Spleen (tissue), 11 donors: ENCODE measurements at regions not wholly inside any gene's neighbourhood (a gene's known extent, or its start where the extent isn't known, plus 50 kb on each side); places are given as distances from the start of the nearest gene placed in this dataset.

Experiments used
- DNase-seq: peaks from one replicate; pipeline ENCODE4 v3.0.0-alpha.2; 2020
- H3K27ac ChIP-seq, 8 donors: fragments of 200-600 bp; sonication (generic) in 7 of 8; 1 replicate in 4 of 8; 2 replicates in 4 of 8; pipeline versions ENCODE4 v1.5.0 to v1.8.0; 2016 to 2021; ENCODE audit warnings: inconsistent platforms in 4 of 8, mild to moderate bottlenecking in 4 of 8, moderate library complexity in 1 of 8
- H3K27me3 ChIP-seq, 7 donors: fragments of 200-600 bp; sonication (generic) in 6 of 7; replicated peaks in 1 of 7; 1 replicate in 4 of 7; 2 replicates in 3 of 7; pipeline versions ENCODE4 v1.5.0 to v1.8.0; 2016 to 2021; ENCODE audit warnings: inconsistent platforms in 3 of 7, mild to moderate bottlenecking in 1 of 7
- H3K36me3 ChIP-seq, 6 donors: fragments of 200-600 bp; sonication (generic) in 5 of 6; 1 replicate in 4 of 6; 2 replicates in 2 of 6; pipeline versions ENCODE4 v1.5.0 to v1.8.0; 2016 to 2021; ENCODE audit warnings: inconsistent platforms in 2 of 6
- H3K4me1 ChIP-seq, 6 donors: fragments of 200-600 bp; sonication (generic) in 5 of 6; 1 replicate in 3 of 6; 2 replicates in 3 of 6; pipeline versions ENCODE4 v1.5.0 to v1.8.0; 2016 to 2021; ENCODE audit warnings: inconsistent platforms in 3 of 6
- H3K4me3 ChIP-seq, 8 donors: fragments of 200-600 bp; sonication (generic) in 7 of 8; 1 replicate in 4 of 8; 2 replicates in 4 of 8; pipeline versions ENCODE4 v1.5.0 to v1.8.0; 2016 to 2021; ENCODE audit warnings: inconsistent platforms in 4 of 8, mild to moderate bottlenecking in 4 of 8, moderate library complexity in 2 of 8
- H3K9me3 ChIP-seq, 8 donors: fragments of 200-600 bp; sonication (generic) in 7 of 8; 1 replicate in 4 of 8; 2 replicates in 4 of 8; pipeline versions ENCODE4 v1.5.0 to v1.8.0; 2016 to 2021; ENCODE audit warnings: inconsistent platforms in 4 of 8
- CTCF ChIP-seq, 11 experiments: fragments of 200-600 bp in 7 of 11; fragments of 450-650 bp in 4 of 11; sonication (generic) in 4 of 11; IDR thresholded peaks in 8 of 11; conservative IDR thresholded peaks in 3 of 11; 1 replicate in 7 of 11; 2 replicates in 4 of 11; pipeline versions ENCODE4 v1.4.0 to v1.8.0; 2016 to 2021; ENCODE audit warnings: antibody characterized with exemption in 11 of 11, inconsistent platforms in 4 of 11, mild to moderate bottlenecking in 1 of 11
- POLR2A ChIP-seq, 3 donors: fragments of 450-650 bp; IDR thresholded peaks; one replicate each; pipeline ENCODE4 v1.5.1; 2017; ENCODE audit warnings: antibody characterized with exemption in 3 of 3, mild to moderate bottlenecking in 1 of 3
- POLR2AphosphoS5 ChIP-seq, 3 donors: sonication (generic); formaldehyde crosslinking; IDR thresholded peaks; one replicate each; pipeline ENCODE4 v1.5.1; 2017; ENCODE audit warnings: antibody characterized with exemption in 3 of 3
- WGBS, 5 donors: extraction: QIAGEN DNeasy Blood & Tissue Kit in 3 of 5; methylation state at CpG; one replicate each; pipeline versions ENCODE4 v1.1.5 to v1.1.7; 2013 to 2018; 5-methylcytosine and 5-hydroxymethylcytosine counted together
- intact Hi-C: fragments of 100-400 bp; cut with DNase I; formaldehyde crosslinking; loops from one replicate; pipeline ENCODE4 v1.15.0; 2023; ENCODE audit warnings: low total_unique reads
- donor health status: healthy with polysubstance abuse.
- donor health status: DM: no; HTN: no; CAD: no; lungs with moderate emphysema.
- donor health status: DM: no; HTN: no; CAD: no.
- donor health status: Bipolar disorder and iron deficiency.
- donor health status: healthy.
- donor health status: DM: no; HTN: no; CAD: no.
- donor health status: DM: yes; HTN: yes; CAD: no.

- Histone ChIP-seq H3K4me1 (no peaks in the 10 kb centered on the region), H3K4me3 (no peak overlapping the region), H3K36me3 (no peaks in the 10 kb centered on the region), H3K9me3 (peaks cover 0 to 39% (median 17%) of the 10 kb centered on the region in 8 donors), H3K27ac (no peak overlapping the region), H3K27me3 (peaks cover 0 to 15% (median 0%) of the 10 kb centered on the region in 7 donors)
- DNase-seq, result no peak
- TF ChIP-seq POLR2AphosphoS5 (IDR thresholded peaks at IDR 0.05), result no peak
- no peak for TF ChIP-seq CTCF (IDR thresholded peaks at IDR 0.05 in 8 of 11, conservative IDR thresholded peaks at IDR 0.05 in 3 of 11)
- TF ChIP-seq POLR2A (IDR thresholded peaks at IDR 0.05), result no peak
- intact Hi-C loops, result no loop called here
- 75 to 90% (median 82%) methylated on average over 7 of the region's 7 CpGs for WGBS, 5 donors
These were observed 243.4 kb upstream of the KCNG1 start for GRCh38 chr20:51266353-51266752.

DNA sequence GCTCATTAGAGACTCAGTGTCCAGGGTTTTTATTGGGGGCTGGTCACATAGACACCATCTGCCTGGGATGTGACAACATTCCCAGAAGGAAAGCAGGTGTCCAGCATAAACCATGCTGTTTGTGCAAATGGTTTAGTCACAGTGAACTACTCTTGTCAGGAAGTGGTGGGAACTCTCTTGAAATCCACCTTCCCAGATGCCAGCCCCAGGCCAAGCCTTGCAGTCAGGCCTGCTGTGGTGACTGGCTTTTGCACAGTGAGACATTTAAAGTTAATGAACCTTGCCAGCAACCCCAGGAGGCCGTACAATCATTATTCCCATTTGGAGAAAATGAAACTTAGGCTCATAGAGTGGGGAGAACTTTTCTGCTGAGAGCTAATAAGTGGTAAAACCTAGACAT is 242.5 kb upstream of the KCNG1 start:
- intact Hi-C loops, result no loop called here
- no peaks in the 10 kb centered on the region for H3K36me3 ChIP-seq
- H3K4me3 ChIP-seq, result no peak overlapping the region
- peaks cover 0 to 8% (median 0%) of the 10 kb centered on the region in 7 donors for H3K27me3 ChIP-seq
- no peak overlapping the region for H3K27ac ChIP-seq
- DNase-seq, result no peak
- H3K9me3 ChIP-seq, result peaks cover 0 to 29% (median 14%) of the 10 kb centered on the region in 8 donors
- H3K4me1 ChIP-seq, result no peaks in the 10 kb centered on the region
- 69 to 83% (median 77%) methylated on average over 1 of the region's 1 CpG for WGBS, 5 donors
- TF ChIP-seq POLR2AphosphoS5 (IDR thresholded peaks at IDR 0.05) (no peak), CTCF (IDR thresholded peaks at IDR 0.05 in 8 of 11, conservative IDR thresholded peaks at IDR 0.05 in 3 of 11) (no peak), POLR2A (IDR thresholded peaks at IDR 0.05) (no peak)

DNA sequence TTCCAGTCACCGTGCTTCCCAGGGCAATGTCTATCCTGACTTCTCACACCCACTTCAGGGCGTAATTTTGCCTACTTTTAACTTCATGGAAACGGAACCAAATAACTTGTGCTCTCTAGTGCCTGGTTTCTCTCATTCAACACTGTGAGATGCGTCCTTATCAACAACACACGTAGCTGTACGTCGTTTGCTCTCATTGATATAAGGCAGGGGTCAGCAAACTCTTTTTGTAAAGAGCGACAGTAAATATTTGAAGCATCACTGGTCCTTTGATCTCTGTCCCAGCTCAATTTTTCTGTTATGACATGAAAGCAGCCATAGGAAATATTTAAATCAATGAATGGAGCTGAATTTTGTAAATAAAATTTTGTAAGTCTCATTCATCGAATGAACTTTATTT is 239.3 kb upstream of the KCNG1 start:
- intact Hi-C loops, result no loop called here
- Histone ChIP-seq H3K4me1 (no peaks in the 10 kb centered on the region), H3K4me3 (no peak overlapping the region), H3K9me3 (peaks cover 0 to 19% (median 13%) of the 10 kb centered on the region in 8 donors), H3K27ac (no peak overlapping the region), H3K36me3 (no peaks in the 10 kb centered on the region), H3K27me3 (peaks cover 0 to 11% (median 0%) of the 10 kb centered on the region in 7 donors)
- WGBS, 5 donors, result 73 to 86% (median 83%) methylated on average over 9 of the region's 9 CpGs
- DNase-seq, result no peak
- TF ChIP-seq POLR2AphosphoS5 (IDR thresholded peaks at IDR 0.05), result no peak

DNA sequence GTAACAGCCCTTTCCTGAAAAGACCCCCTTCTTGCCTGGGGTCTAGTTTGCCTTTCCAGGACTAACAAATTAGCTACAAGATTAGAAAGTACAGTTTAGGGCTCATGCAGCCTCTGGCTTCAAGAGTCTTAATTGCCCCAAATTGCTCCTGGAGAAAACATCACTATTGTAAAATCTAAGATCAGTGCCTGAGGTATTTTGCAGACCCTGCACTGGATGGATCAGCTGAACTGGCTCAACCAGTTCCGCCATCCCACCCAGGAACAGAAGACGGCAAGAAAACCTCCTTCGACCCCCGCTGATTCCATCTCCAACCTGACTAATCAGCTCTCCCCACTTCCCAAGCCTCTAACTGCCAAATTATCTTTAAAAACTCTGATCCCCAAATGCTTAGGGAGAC is 236.5 kb upstream of the KCNG1 start:
- no peak for TF ChIP-seq POLR2A (IDR thresholded peaks at IDR 0.05)
- no peak for TF ChIP-seq POLR2AphosphoS5 (IDR thresholded peaks at IDR 0.05)
- no peak for TF ChIP-seq CTCF (IDR thresholded peaks at IDR 0.05 in 8 of 11, conservative IDR thresholded peaks at IDR 0.05 in 3 of 11)
- intact Hi-C loops, result no loop called here
- Histone ChIP-seq H3K27ac (no peak overlapping the region), H3K36me3 (no peaks in the 10 kb centered on the region), H3K9me3 (peaks cover 0 to 1% (median 0%) of the 10 kb centered on the region in 8 donors), H3K4me3 (no peak overlapping the region), H3K27me3 (peaks cover 0 to 12% (median 0%) of the 10 kb centered on the region in 7 donors), H3K4me1 (no peaks in the 10 kb centered on the region)
- 82 to 93% (median 91%) methylated on average over 4 of the region's 4 CpGs for WGBS, 5 donors
- DNase-seq, result no peak
